ENCODE measurements at regions not wholly inside any gene's neighbourhood (a gene's known extent, or its start where the extent isn't known, plus 50 kb on each side); places are given as distances from the start of the nearest gene placed in this dataset.
"Not testable (repeated sequence)": the region's sequence is repeated elsewhere in the genome, so short reads cannot be mapped to it uniquely, and the experiment has no call there.

DNA sequence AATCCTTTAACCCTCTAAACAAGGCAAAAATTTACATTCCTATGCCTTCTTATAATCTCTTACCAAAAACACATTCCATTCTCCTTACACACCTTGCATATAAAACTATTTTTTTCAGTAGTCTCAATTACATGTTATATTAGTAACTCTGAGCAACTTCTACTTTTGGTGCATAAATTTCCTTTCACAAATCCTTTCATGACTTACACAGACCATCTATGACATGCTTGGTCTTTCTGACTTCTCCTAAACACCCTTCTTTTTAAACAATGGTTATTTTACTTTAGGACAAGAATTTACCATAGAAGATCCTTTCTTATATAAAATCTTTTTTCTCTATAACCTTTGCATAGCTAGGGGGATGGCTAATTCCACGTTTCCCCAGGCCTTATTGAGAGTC is 208.0 kb upstream of the ARRDC3 start:
- Mint-ChIP-seq H3K4me3 (no peak overlapping the region), H3K27me3 (no peaks in the 10 kb centered on the region), H3K4me1 (no peaks in the 10 kb centered on the region), H3K27ac (no peak overlapping the region), H3K9me3 (peaks cover 18% of the 10 kb centered on the region), H3K36me3 (peaks cover 3% of the 10 kb centered on the region)
- DNase-seq, result no peak

DNA sequence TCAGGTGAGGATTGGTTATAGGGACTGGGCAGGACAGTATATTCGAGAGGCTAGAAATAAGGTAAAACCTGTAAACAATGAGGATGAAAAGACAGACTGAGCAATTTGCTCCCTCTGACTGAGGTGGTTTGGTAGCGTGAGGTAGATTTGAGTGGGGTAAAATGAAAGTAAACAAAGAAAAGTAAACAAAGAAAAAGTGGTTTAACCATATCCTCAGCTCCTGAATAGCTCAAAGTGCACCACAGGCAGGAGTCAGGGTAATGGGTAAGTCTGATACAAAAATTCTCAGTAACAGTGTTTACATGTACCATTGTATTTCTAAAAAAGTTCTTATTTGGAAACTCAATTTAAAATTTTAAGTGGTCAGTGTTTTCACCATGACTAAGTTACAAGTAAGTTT is 203.1 kb upstream of the ARRDC3 start:
- H3K27me3 Mint-ChIP-seq, result no peaks in the 10 kb centered on the region
- peaks cover 3% of the 10 kb centered on the region for H3K36me3 Mint-ChIP-seq
- H3K4me3 Mint-ChIP-seq, result no peak overlapping the region
- H3K9me3 Mint-ChIP-seq, result peaks cover 4% of the 10 kb centered on the region
- DNase-seq, result no peak
- no peaks in the 10 kb centered on the region for H3K4me1 Mint-ChIP-seq
- no peak overlapping the region for H3K27ac Mint-ChIP-seq

DNA sequence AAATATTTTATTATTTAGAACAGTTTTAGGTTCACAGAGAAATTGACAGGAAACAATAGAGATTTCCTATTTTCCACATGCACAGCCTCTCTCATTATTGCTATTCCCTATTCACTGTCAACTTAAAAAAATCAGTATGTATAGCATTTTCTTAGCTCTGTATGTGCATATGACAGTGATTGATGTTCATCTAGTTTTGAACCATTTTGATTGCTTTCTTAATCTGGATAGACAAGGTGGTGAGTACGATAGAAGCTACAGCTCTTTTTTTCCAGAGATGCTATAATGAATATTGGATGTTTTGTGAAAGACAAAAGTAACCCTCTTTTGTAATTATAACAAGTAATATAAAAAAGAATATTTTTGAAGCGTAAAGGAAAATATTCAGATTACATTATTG is 201.2 kb upstream of the ARRDC3 start:
- DNase-seq, result no peak
- Mint-ChIP-seq H3K9me3 (no peaks in the 10 kb centered on the region), H3K4me1 (no peaks in the 10 kb centered on the region), H3K36me3 (no peaks in the 10 kb centered on the region), H3K27me3 (no peaks in the 10 kb centered on the region), H3K27ac (no peak overlapping the region), H3K4me3 (no peak overlapping the region)

DNA sequence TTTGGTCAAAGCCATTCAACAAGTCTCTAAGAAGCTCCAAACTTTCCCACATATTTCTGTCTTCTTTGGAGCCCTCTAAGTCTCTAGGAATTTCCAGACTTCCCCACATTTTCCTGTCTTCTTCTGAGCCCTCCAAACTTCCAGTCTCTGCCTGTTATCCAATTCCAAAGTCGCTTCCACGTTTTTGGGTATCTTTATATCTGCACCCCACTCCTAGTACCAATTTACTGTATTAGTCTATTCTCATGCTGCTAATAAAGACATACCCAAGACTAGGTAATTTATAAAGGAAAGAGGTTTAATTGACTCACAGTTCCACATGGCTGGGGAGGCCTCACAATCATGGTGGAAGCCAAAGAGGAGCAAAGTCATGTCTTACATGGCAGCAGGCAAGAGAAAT is 182.9 kb upstream of the ARRDC3 start:
- H3K4me1 Mint-ChIP-seq, H3K4me3 Mint-ChIP-seq, H3K27ac Mint-ChIP-seq: not testable (repeated sequence)

DNA sequence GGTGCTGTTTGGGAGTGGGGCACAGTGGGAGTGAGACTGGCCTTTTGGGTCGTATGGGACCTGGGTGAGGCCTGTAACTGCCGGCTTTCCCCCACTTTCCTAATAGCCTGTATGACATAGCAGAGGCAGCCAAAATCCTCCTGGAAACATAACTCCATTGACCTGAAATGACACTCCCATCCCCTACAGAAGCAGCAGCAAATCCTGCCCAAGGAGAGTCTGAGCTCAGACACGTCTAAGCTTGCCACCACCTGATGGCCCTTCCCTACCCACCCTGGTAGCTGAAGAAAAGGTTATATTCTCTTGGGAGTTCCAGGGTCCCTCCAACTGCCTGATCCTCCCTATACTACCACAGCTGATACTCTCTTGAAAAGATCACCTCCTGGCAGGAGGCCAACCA is 179.8 kb upstream of the ARRDC3 start:
- H3K27ac Mint-ChIP-seq, result no peak overlapping the region
- H3K36me3 Mint-ChIP-seq, result no peaks in the 10 kb centered on the region
- H3K4me3 Mint-ChIP-seq, result no peak overlapping the region
- DNase-seq, result no peak
- H3K9me3 Mint-ChIP-seq, result peaks cover 21% of the 10 kb centered on the region
- no peaks in the 10 kb centered on the region for H3K27me3 Mint-ChIP-seq
- no peaks in the 10 kb centered on the region for H3K4me1 Mint-ChIP-seq

More for the DNA sequence above, 182.9 kb upstream of the ARRDC3 start:
- H3K9me3 Mint-ChIP-seq, result peaks cover 17% of the 10 kb centered on the region
- H3K27me3 Mint-ChIP-seq, DNase-seq, H3K36me3 Mint-ChIP-seq: not testable (repeated sequence)

DNA sequence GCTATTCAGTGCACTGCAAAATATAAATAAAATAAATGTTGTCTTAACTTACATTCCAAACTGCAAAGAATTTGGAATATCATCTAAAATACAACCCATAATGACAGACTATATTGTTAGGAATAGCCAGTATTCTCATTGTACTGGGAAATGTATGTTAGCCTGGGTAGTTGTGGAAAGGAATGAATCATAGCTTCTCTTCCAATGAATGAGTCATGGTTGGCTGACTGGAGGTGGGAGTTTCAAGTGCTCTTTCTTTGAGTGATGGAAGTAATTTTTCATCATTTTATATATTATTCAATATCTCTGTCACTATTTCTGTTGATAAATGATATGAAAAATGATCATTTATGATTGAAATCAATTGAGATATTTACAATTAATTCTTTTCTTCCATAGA is 158.6 kb upstream of the ARRDC3 start:
- H3K9me3 Mint-ChIP-seq, result peaks cover 5% of the 10 kb centered on the region
- H3K27me3 Mint-ChIP-seq, result no peaks in the 10 kb centered on the region
- H3K27ac Mint-ChIP-seq, result no peak overlapping the region
- peaks cover 3% of the 10 kb centered on the region for H3K4me1 Mint-ChIP-seq
- no peak overlapping the region for H3K4me3 Mint-ChIP-seq
- no peak for DNase-seq
- H3K36me3 Mint-ChIP-seq, result no peaks in the 10 kb centered on the region

DNA sequence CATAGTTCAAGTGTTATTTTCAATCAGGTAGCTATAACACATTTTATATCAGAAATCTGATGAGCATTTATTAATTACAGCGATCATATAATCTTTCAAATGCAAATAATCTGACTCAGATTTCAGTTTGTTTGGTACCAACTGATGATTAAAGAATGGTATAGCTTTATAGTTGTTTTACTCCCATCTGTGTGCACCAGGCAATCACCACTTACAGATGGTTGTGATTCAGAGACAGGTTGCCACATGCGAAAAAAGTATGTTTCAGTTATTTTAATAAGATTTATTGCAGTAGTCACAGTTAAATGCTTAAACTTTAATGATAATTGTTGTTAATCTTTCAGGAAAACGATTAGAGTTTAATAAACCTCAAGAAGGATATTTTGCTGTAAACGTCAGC is 155.1 kb upstream of the ARRDC3 start:
- Mint-ChIP-seq H3K27ac (no peak overlapping the region), H3K4me1 (peaks cover 6% of the 10 kb centered on the region), H3K27me3 (no peaks in the 10 kb centered on the region), H3K36me3 (no peaks in the 10 kb centered on the region), H3K4me3 (no peak overlapping the region), H3K9me3 (peaks cover 3% of the 10 kb centered on the region)
- no peak for DNase-seq

DNA sequence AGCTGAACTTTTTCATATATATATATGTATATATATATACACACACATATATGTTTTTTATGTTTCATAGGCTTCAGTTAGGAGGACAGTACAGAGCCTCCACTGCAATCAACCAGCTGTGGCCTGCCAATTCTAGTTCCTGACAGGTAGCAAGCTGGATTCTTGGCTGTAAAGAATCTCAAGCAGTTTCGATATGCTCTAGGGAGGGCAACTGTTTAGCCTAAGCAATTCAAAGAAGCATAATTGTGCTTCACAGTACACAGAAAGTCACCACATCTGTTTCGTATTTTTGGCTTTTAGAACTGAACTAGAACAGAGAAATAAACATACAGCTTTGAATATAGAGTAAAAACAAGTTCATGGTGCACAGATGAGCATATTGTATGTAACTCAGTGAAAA is 152.4 kb upstream of the ARRDC3 start:
- Mint-ChIP-seq H3K9me3 (peaks cover 3% of the 10 kb centered on the region), H3K27ac (no peak overlapping the region), H3K4me1 (peaks cover 6% of the 10 kb centered on the region), H3K4me3 (no peak overlapping the region), H3K36me3 (no peaks in the 10 kb centered on the region), H3K27me3 (no peaks in the 10 kb centered on the region)
- DNase-seq, result no peak

DNA sequence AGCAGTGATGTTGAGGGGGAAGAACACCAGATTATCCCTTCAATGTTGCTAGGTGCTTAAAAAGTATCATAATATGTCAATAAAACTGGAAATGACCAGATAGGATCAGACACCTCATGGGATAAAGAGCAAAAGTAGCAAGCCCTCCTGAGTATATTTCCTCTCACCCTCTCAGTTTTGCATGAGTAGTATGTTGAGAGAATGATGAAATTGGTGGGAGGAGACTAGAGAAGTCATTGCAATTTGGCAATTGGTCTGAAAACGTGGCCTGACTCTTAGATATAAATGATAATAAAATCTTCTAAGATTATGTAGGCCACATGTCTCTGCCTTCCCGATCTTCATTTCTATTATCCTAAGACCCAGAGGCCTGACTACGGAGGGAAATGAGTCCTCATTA is 151.2 kb upstream of the ARRDC3 start:
- Mint-ChIP-seq H3K27ac (no peak overlapping the region), H3K4me3 (no peak overlapping the region), H3K9me3 (no peaks in the 10 kb centered on the region), H3K4me1 (peaks cover 6% of the 10 kb centered on the region), H3K36me3 (no peaks in the 10 kb centered on the region), H3K27me3 (no peaks in the 10 kb centered on the region)
- DNase-seq, result no peak

DNA sequence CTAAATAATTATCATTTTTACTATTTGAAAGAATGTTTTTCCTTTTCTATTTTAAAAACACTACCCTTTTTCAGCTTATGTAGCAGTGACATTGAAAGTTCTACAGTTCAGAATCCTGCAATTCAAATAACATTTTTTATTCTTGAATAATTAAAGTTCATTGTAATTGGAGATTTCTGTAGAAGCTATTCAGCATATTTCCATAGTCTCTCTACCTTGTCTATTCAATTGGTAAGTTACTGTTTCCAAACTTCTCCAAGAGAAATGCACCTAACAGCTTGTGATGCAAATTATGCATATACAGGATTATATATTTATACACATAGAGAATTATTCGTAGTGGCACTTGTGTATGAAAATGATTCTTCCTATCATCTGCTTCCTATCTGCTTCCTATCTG is 149.7 kb upstream of the ARRDC3 start:
- Mint-ChIP-seq H3K27me3 (no peaks in the 10 kb centered on the region), H3K27ac (no peak overlapping the region), H3K4me1 (peaks cover 4% of the 10 kb centered on the region), H3K36me3 (no peaks in the 10 kb centered on the region), H3K9me3 (peaks cover 2% of the 10 kb centered on the region), H3K4me3 (no peak overlapping the region)
- DNase-seq, result no peak

DNA sequence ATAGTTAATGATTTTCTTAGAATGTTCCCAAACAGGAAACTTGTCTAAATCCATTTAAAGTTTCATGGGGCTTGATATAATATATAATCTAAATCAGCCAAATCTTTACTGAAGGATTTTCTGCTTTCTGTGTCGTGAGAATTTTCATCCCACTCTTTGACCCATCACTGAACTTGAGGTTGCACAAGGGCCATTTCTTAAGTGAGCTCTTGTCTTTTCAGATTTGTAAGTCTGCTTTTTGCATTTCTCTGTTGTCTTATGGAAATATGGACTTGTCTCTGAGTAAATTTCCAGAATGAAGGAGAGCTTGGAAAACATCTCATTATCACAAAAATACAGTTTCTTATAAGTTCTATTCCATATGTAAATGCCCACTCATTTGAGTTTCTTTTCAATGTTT is 149.2 kb upstream of the ARRDC3 start:
- no peak for DNase-seq
- Mint-ChIP-seq H3K4me1 (peaks cover 3% of the 10 kb centered on the region), H3K36me3 (no peaks in the 10 kb centered on the region), H3K4me3 (no peak overlapping the region), H3K9me3 (peaks cover 2% of the 10 kb centered on the region), H3K27me3 (no peaks in the 10 kb centered on the region), H3K27ac (no peak overlapping the region)

DNA sequence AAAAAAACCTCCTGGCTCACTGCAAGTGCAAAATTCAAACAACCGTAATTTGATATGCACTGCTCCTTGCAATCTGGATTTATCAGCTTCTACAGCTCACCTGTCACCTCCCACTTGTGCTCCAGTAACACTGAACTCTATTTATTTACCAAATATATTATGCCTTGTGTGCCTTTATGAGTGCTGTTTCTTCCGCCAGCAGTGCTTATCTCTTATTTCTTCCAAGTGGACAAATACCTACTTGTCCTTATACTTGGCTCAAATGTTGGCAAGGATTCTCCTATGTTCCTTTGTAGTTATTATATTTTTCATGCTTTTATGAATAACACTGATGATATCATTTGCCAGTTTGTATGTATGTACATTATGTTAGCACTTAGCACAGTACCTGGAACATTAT is 145.7 kb upstream of the ARRDC3 start:
- Mint-ChIP-seq H3K27me3 (no peaks in the 10 kb centered on the region), H3K4me3 (no peak overlapping the region), H3K9me3 (peaks cover 2% of the 10 kb centered on the region), H3K27ac (no peak overlapping the region), H3K36me3 (no peaks in the 10 kb centered on the region), H3K4me1 (no peaks in the 10 kb centered on the region)
- DNase-seq, result no peak

DNA sequence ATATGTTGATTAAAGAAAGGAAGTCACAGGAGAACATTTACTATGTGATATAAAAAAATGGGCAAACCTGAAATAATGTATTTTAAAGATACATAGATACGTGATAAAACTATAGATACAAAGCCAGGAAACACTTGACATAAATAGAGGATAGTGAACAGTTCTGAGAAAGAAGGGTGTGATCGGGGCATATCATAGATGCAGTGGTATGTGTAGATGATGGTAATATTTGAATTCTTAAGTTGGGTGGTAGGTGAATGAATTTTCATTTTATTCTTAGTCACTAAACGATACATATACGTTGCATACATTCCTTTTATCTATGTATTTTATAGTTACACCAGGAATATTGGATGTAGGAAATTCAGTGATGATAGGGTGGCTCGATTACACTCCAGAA is 138.7 kb upstream of the ARRDC3 start:
- no peaks in the 10 kb centered on the region for H3K36me3 Mint-ChIP-seq
- DNase-seq, result no peak
- peaks cover 9% of the 10 kb centered on the region for H3K4me1 Mint-ChIP-seq
- no peaks in the 10 kb centered on the region for H3K9me3 Mint-ChIP-seq
- H3K27ac Mint-ChIP-seq, result no peak overlapping the region
- no peaks in the 10 kb centered on the region for H3K27me3 Mint-ChIP-seq
- H3K4me3 Mint-ChIP-seq, result no peak overlapping the region

DNA sequence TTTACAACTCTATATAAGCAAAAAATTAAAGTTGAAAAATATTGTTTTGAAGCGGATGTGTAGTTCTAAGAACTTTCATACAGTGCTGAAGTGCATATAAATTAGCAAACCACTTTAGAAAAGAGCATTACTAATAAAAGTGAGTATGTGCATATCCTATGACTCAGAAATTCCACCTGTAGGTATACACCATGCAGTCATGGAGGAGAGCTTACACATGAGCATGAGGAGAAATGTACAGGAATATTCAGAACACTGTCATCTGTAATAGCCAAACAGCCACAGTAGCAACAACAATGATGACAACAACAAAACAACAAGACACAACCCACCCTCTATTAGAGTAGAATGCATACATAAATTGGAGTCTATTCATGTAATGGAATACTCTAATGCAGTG is 138.2 kb upstream of the ARRDC3 start:
- Mint-ChIP-seq H3K36me3 (no peaks in the 10 kb centered on the region), H3K4me3 (no peak overlapping the region), H3K9me3 (no peaks in the 10 kb centered on the region), H3K27ac (no peak overlapping the region), H3K27me3 (peaks cover under 1% of the 10 kb centered on the region), H3K4me1 (peaks cover 9% of the 10 kb centered on the region)
- no peak for DNase-seq

DNA sequence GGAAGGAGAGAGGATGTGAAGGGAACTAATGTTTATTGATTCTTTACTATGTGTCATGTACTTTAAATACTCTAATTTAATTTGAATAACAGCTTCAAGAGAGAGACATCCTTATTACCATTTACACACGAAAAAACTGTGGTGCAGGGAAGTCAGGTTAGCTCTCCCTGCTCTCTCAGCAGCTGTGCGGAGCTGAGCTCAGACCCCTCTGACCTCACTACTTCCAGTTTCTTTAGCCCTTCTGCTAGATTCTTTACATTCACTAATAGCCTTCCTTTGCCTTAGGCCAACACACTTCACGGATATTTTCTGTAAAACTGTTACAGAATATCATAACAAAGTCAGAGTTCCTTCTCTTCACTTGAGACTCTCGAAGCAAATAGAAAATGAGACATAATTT is 131.3 kb upstream of the ARRDC3 start:
- H3K9me3 Mint-ChIP-seq, result no peaks in the 10 kb centered on the region
- H3K36me3 Mint-ChIP-seq, result no peaks in the 10 kb centered on the region
- peaks cover 3% of the 10 kb centered on the region for H3K27me3 Mint-ChIP-seq

DNA sequence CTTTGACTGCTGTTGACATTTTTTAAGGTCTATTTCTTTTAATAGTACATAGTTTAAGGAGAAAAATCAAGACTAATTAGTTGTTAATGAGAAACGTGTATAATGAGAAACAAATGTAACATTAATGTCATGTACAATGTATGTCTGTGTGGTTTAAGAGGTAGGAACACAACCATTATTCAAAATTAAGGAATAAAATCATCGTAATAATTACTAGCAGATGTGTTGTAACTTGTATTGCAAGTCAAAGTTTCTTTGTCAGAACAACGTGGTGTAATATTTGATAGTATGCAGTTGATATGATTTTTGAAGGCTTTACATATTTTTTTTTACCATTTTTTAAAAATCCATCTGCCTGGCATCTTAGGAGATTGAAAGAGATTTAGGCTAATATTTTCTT is 120.2 kb upstream of the ARRDC3 start:
- H3K27me3 Mint-ChIP-seq, result no peaks in the 10 kb centered on the region

More for the DNA sequence above, 131.3 kb upstream of the ARRDC3 start:
- H3K4me3 Mint-ChIP-seq, result no peak overlapping the region
- peaks cover 5% of the 10 kb centered on the region for H3K4me1 Mint-ChIP-seq
- no peak for DNase-seq
- H3K27ac Mint-ChIP-seq, result no peak overlapping the region

DNA sequence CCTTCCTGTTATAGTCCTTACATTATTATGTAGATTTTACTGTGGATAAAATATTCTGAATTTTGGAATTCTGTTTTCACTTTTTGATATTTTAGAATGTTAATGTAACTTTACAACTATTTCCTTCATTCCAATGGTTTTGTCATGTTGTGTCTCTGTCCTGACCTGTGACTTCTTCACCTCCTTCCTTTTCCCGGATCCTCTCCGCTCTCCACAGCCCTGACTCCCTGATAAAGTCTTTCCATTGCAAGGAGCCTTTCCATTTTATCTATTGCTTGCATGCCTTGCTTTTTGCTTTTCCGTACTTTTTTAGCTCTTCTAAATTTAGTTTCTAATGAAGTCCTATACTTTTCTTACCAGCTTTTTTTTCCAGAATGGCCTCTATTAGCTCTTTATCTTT is 117.6 kb upstream of the ARRDC3 start:
- Mint-ChIP-seq H3K9me3 (no peaks in the 10 kb centered on the region), H3K27ac (no peak overlapping the region), H3K4me1 (no peaks in the 10 kb centered on the region)

More for the DNA sequence above, 120.2 kb upstream of the ARRDC3 start:
- no peak for DNase-seq
- H3K9me3 Mint-ChIP-seq, result no peaks in the 10 kb centered on the region
- no peaks in the 10 kb centered on the region for H3K36me3 Mint-ChIP-seq
- no peak overlapping the region for H3K4me3 Mint-ChIP-seq
- no peaks in the 10 kb centered on the region for H3K4me1 Mint-ChIP-seq
- no peak overlapping the region for H3K27ac Mint-ChIP-seq

More for the DNA sequence above, 117.6 kb upstream of the ARRDC3 start:
- H3K4me3 Mint-ChIP-seq, result no peak overlapping the region
- no peaks in the 10 kb centered on the region for H3K27me3 Mint-ChIP-seq
- no peaks in the 10 kb centered on the region for H3K36me3 Mint-ChIP-seq
- DNase-seq, result no peak

Measured in activated naive CD8-positive, alpha-beta T cell treated with anti-CD3 and anti-CD28 coated beads for 36 hours (primary cell).